Neural cell (in vitro differentiated cells): ENCODE measurements at regions not wholly inside any gene's neighbourhood (a gene's known extent, or its start where the extent isn't known, plus 50 kb on each side); places are given as distances from the start of the nearest gene placed in this dataset.

Experiments used
- RAD21 ChIP-seq: fragments of 450-650 bp; conservative IDR thresholded peaks from 2 replicates; pipeline ENCODE4 v1.6.1; 2014; ENCODE audit warnings: antibody characterized with exemption, mild to moderate bottlenecking, moderate library complexity
- TF ChIP-seq, protein P1 (sequence below): IDR thresholded peaks from 2 replicates; pipeline ENCODE4 v1.6.1; 2012; ENCODE audit warnings: borderline replicate concordance

DNA sequence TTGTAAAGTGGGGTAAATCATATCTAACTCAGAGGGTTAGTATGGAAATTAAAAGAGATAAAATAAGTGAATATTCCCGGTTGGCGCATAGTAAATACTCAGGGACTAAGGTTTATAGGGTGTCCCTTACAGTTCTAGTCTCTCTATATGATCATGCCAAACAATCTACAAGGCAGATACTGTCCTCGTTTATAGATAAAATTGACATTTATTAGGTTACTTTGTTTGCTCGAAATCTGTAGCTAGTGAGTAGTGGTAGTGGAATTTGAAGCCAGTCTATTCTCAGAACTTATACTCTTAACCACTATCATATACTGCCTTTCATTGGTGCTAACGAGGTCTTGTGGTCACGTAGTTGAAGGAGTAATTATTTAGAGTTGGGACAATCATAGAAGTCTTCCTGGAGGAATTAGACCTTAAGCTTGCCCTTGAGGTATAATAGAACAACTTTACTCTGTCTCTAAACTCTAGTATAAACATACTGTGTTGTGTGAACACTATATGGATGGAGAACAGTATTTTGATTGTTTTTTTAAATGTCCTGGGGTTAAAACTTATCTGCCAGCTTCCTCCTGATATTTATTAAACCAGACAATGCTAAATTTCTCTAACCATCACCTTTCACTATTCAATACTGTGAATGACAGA is 324.0 kb downstream of the STIM2 start:
- TF ChIP-seq RAD21: no peak
- TF ChIP-seq, protein P1, sequence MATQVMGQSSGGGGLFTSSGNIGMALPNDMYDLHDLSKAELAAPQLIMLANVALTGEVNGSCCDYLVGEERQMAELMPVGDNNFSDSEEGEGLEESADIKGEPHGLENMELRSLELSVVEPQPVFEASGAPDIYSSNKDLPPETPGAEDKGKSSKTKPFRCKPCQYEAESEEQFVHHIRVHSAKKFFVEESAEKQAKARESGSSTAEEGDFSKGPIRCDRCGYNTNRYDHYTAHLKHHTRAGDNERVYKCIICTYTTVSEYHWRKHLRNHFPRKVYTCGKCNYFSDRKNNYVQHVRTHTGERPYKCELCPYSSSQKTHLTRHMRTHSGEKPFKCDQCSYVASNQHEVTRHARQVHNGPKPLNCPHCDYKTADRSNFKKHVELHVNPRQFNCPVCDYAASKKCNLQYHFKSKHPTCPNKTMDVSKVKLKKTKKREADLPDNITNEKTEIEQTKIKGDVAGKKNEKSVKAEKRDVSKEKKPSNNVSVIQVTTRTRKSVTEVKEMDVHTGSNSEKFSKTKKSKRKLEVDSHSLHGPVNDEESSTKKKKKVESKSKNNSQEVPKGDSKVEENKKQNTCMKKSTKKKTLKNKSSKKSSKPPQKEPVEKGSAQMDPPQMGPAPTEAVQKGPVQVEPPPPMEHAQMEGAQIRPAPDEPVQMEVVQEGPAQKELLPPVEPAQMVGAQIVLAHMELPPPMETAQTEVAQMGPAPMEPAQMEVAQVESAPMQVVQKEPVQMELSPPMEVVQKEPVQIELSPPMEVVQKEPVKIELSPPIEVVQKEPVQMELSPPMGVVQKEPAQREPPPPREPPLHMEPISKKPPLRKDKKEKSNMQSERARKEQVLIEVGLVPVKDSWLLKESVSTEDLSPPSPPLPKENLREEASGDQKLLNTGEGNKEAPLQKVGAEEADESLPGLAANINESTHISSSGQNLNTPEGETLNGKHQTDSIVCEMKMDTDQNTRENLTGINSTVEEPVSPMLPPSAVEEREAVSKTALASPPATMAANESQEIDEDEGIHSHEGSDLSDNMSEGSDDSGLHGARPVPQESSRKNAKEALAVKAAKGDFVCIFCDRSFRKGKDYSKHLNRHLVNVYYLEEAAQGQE: no peak
